Mesendoderm (in vitro differentiated cells): ENCODE measurements at regions not wholly inside any gene's neighbourhood (a gene's known extent, or its start where the extent isn't known, plus 50 kb on each side); places are given as distances from the start of the nearest gene placed in this dataset.
A peak's percentile ranks its signal among the peaks of the same experiment; 100 is the strongest.

Source experiments
- DNase-seq: peaks from one replicate; pipeline ENCODE4 v3.0.0; 2013
- H2AK5ac ChIP-seq: 2 replicates; pipeline ENCODE4 v1.6.1; 2013; ENCODE audit warnings: low read length, inconsistent platforms
- H2BK120ac ChIP-seq: 2 replicates; pipeline ENCODE4 v1.6.1; 2013; ENCODE audit warnings: low read depth, mild to moderate bottlenecking, low read length, moderate library complexity, mixed read lengths
- H2BK15ac ChIP-seq: replicated peaks from 2 replicates; pipeline ENCODE4 v1.6.1; 2013; ENCODE audit warnings: low read depth, mild to moderate bottlenecking, moderate library complexity
- H2BK5ac ChIP-seq: 2 replicates; pipeline ENCODE4 v1.6.1; 2013; ENCODE audit warnings: low read length, inconsistent platforms
- H3K18ac ChIP-seq: 2 replicates; pipeline ENCODE4 v1.6.1; 2013; ENCODE audit warnings: mild to moderate bottlenecking, low read length, mixed read lengths
- H3K23ac ChIP-seq: one replicate; pipeline ENCODE4 v1.6.1; 2013; ENCODE audit warnings: low read length
- H3K27ac ChIP-seq: 2 replicates; pipeline ENCODE4 v1.5.1; 2013; ENCODE audit warnings: low read depth, mild to moderate bottlenecking, inconsistent platforms, low read length, moderate library complexity
- H3K27me3 ChIP-seq: 2 replicates; pipeline ENCODE4 v1.6.1; 2013; ENCODE audit warnings: low read length, control low read depth, mild to moderate bottlenecking, inconsistent platforms; ENCODE audit not compliant: insufficient read depth, poor library complexity
- H3K36me3 ChIP-seq: 2 replicates; pipeline ENCODE4 v1.6.1; 2013; ENCODE audit warnings: low read length, inconsistent platforms; ENCODE audit not compliant: control insufficient read depth, insufficient read depth
- H3K4ac ChIP-seq: one replicate; pipeline ENCODE4 v1.6.1; 2013; ENCODE audit warnings: low read depth, mild to moderate bottlenecking, low read length, moderate library complexity
- H3K4me1 ChIP-seq: 2 replicates; pipeline ENCODE4 v1.6.1; 2013; ENCODE audit warnings: low read depth, low read length, inconsistent platforms; ENCODE audit not compliant: control insufficient read depth
- H3K4me2 ChIP-seq: 2 replicates; pipeline ENCODE4 v1.6.1; 2013; ENCODE audit warnings: low read length
- H3K4me3 ChIP-seq: 2 replicates; pipeline ENCODE4 v1.5.1; 2013; ENCODE audit warnings: mild to moderate bottlenecking, low read length
- H3K56ac ChIP-seq: one replicate; pipeline ENCODE4 v1.6.1; 2013; ENCODE audit warnings: low read length
- H3K79me1 ChIP-seq: 2 replicates; pipeline ENCODE4 v1.6.1; 2013; ENCODE audit warnings: low read length, inconsistent platforms
- H3K79me2 ChIP-seq: 2 replicates; pipeline ENCODE4 v1.6.1; 2013; ENCODE audit warnings: mild to moderate bottlenecking, low read length; ENCODE audit not compliant: control insufficient read depth, insufficient read depth
- H3K9ac ChIP-seq: 2 replicates; pipeline ENCODE4 v1.6.1; 2013; ENCODE audit warnings: low read length, inconsistent platforms
- H4K5ac ChIP-seq: one replicate; pipeline ENCODE4 v1.6.1; 2013; ENCODE audit warnings: low read length
- H4K8ac ChIP-seq: one replicate; pipeline ENCODE4 v1.6.1; 2013; ENCODE audit warnings: low read depth, mild to moderate bottlenecking, control low read depth, low read length, moderate library complexity
- WGBS: extraction: QIAGEN DNeasy Blood & Tissue Kit; methylation state at CpG from one replicate; pipeline ENCODE4 v1.1.7; 2013; ENCODE audit warnings: low lambda C conversion rate, missing lambda C conversion rate; ENCODE audit not compliant: insufficient coverage; ENCODE audit errors: extremely low coverage; 5-methylcytosine and 5-hydroxymethylcytosine counted together

GRCh38 chr12:77342253-77342652 lies 276.9 kb upstream of the E2F7 start:
- Histone ChIP-seq H3K56ac (no peak overlapping the region), H3K79me1 (no peaks in the 10 kb centered on the region), H2AK5ac (no peak overlapping the region), H3K9ac (no peak overlapping the region), H4K8ac (no peak overlapping the region), H3K18ac (no peak overlapping the region), H2BK120ac (no peak overlapping the region), H3K27me3 (no peaks in the 10 kb centered on the region), H3K23ac (no peak overlapping the region), H3K36me3 (no peaks in the 10 kb centered on the region), H2BK5ac (no peak overlapping the region), H3K79me2 (no peaks in the 10 kb centered on the region), H3K4ac (no peak overlapping the region), H3K4me3 (no peak overlapping the region), H2BK15ac (no peak overlapping the region), H4K5ac (no peak overlapping the region), H3K27ac (no peak overlapping the region), H3K4me1 (no peaks in the 10 kb centered on the region), H3K4me2 (no peak overlapping the region)
- no CpG with 5 or more reads among the region's 2 CpGs for WGBS
- no peak for DNase-seq

- H3K27ac ChIP-seq, result no peak overlapping the region
- no peak overlapping the region for H2BK5ac ChIP-seq
- H3K4me3 ChIP-seq, result no peak overlapping the region
- DNase-seq, result no peak
- no CpG with 5 or more reads among the region's 1 CpG for WGBS
- no peak overlapping the region for H2BK120ac ChIP-seq
- H2BK15ac ChIP-seq, result no peak overlapping the region
- H3K9ac ChIP-seq, result no peak overlapping the region
- no peak overlapping the region for H3K18ac ChIP-seq
- H2AK5ac ChIP-seq, result no peak overlapping the region
- no peak overlapping the region for H3K4me2 ChIP-seq
- H3K79me2 ChIP-seq, result no peaks in the 10 kb centered on the region
- H4K5ac ChIP-seq, result no peak overlapping the region
- no peaks in the 10 kb centered on the region for H3K27me3 ChIP-seq
- H3K23ac ChIP-seq, result no peak overlapping the region
- H3K4ac ChIP-seq, result no peak overlapping the region
- H3K56ac ChIP-seq, result no peak overlapping the region
- H3K36me3 ChIP-seq, result no peaks in the 10 kb centered on the region
- H3K4me1 ChIP-seq, result no peaks in the 10 kb centered on the region
- no peak overlapping the region for H4K8ac ChIP-seq
- H3K79me1 ChIP-seq, result no peaks in the 10 kb centered on the region
These were observed 274.2 kb upstream of the E2F7 start for GRCh38 chr12:77339610-77340009.

- Histone ChIP-seq H2BK15ac (no peak overlapping the region), H2BK5ac (no peak overlapping the region), H3K4ac (no peak overlapping the region), H3K56ac (no peak overlapping the region), H4K5ac (no peak overlapping the region), H3K79me2 (no peaks in the 10 kb centered on the region), H3K27ac (no peak overlapping the region), H2BK120ac (no peak overlapping the region), H3K36me3 (no peaks in the 10 kb centered on the region), H3K4me1 (no peaks in the 10 kb centered on the region), H3K23ac (no peak overlapping the region), H3K4me2 (no peak overlapping the region), H3K4me3 (no peak overlapping the region), H3K79me1 (no peaks in the 10 kb centered on the region), H4K8ac (no peak overlapping the region), H2AK5ac (no peak overlapping the region), H3K27me3 (no peaks in the 10 kb centered on the region), H3K9ac (no peak overlapping the region), H3K18ac (no peak overlapping the region)
- no peak for DNase-seq
- no CpG with 5 or more reads among the region's 5 CpGs for WGBS
These were observed 272.0 kb upstream of the E2F7 start for GRCh38 chr12:77337362-77337761.

- Histone ChIP-seq H3K4me1 (no peaks in the 10 kb centered on the region), H3K36me3 (no peaks in the 10 kb centered on the region), H2BK120ac (no peak overlapping the region), H3K23ac (no peak overlapping the region), H3K79me1 (no peaks in the 10 kb centered on the region), H3K27me3 (no peaks in the 10 kb centered on the region), H4K8ac (no peak overlapping the region), H3K56ac (no peak overlapping the region), H3K4me3 (no peak overlapping the region), H3K18ac (no peak overlapping the region), H2BK15ac (no peak overlapping the region), H3K27ac (no peak overlapping the region), H3K4me2 (no peak overlapping the region), H2AK5ac (no peak overlapping the region), H3K4ac (no peak overlapping the region), H2BK5ac (no peak overlapping the region), H3K9ac (no peak overlapping the region), H4K5ac (no peak overlapping the region), H3K79me2 (no peaks in the 10 kb centered on the region)
- no peak for DNase-seq
- no CpG with 5 or more reads among the region's 2 CpGs for WGBS
These were observed 269.4 kb upstream of the E2F7 start for GRCh38 chr12:77334806-77335205.

- Histone ChIP-seq H2AK5ac (no peak overlapping the region), H3K9ac (no peak overlapping the region), H3K4ac (no peak overlapping the region), H3K23ac (no peak overlapping the region), H3K27me3 (peaks cover 4% of the 10 kb centered on the region), H4K8ac (no peak overlapping the region), H3K56ac (no peak overlapping the region), H2BK5ac (no peak overlapping the region), H3K79me1 (no peaks in the 10 kb centered on the region), H3K36me3 (no peaks in the 10 kb centered on the region), H4K5ac (no peak overlapping the region), H3K4me3 (no peak overlapping the region), H2BK15ac (no peak overlapping the region), H3K18ac (no peak overlapping the region), H3K4me1 (no peaks in the 10 kb centered on the region), H2BK120ac (no peak overlapping the region), H3K4me2 (no peak overlapping the region), H3K79me2 (no peaks in the 10 kb centered on the region), H3K27ac (no peak overlapping the region)
- no CpG with 5 or more reads among the region's 7 CpGs for WGBS
- DNase-seq, result no peak
These were observed 263.0 kb upstream of the E2F7 start for GRCh38 chr12:77328326-77328725.

- Histone ChIP-seq H2BK5ac (no peak overlapping the region), H3K79me2 (no peaks in the 10 kb centered on the region), H4K8ac (no peak overlapping the region), H3K27me3 (peaks cover 4% of the 10 kb centered on the region), H3K18ac (no peak overlapping the region), H2BK120ac (no peak overlapping the region), H2BK15ac (no peak overlapping the region), H3K9ac (no peak overlapping the region), H3K56ac (peak overlapping the region; percentile 46), H3K27ac (no peak overlapping the region), H3K4ac (no peak overlapping the region), H3K4me2 (peak overlapping the region; percentile 39), H2AK5ac (no peak overlapping the region), H4K5ac (no peak overlapping the region), H3K79me1 (no peaks in the 10 kb centered on the region), H3K23ac (no peak overlapping the region), H3K36me3 (no peaks in the 10 kb centered on the region), H3K4me1 (no peaks in the 10 kb centered on the region), H3K4me3 (no peak overlapping the region)
- DNase-seq, result peak; percentile 13
- no CpG with 5 or more reads among the region's 30 CpGs for WGBS
These were observed 260.3 kb upstream of the E2F7 start for GRCh38 chr12:77325511-77326236.
